ENCODE measurements at regions not wholly inside any gene's neighbourhood (a gene's known extent, or its start where the extent isn't known, plus 50 kb on each side); places are given as distances from the start of the nearest gene placed in this dataset.
"Not testable (repeated sequence)": the region's sequence is repeated elsewhere in the genome, so short reads cannot be mapped to it uniquely, and the experiment has no call there.

DNA sequence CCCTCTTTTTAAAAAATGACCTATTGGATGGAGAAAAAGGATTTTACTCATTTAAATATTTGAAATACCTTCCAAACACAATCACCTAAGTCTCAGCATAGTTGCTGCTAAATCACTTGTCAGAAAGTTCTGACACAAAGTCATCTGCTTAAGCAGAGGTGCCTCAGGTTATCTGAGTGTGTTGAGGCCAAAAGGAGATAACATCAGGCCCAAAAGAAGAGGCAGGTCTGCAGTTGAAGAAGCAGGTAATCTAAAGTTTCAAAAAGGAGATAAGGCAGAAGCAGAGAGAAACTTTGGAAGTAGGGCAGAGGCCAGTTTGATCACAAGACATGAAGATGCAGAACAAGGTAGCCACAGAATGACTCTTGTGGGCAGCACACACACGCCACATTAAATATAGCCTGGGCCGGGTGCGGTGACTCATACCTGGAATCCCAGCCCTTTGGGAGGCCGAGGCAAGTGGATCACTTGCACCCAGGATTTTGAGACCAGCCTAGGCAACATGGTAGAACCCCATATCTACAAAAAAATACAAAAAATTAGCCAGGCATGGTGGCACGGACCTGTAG lies 175.7 kb upstream of the API5 start:
- Histone ChIP-seq H3K4me3 (ENCODE audit: low read length) (no peak overlapping the region), H3K27me3 (replicated peaks; ENCODE audit: control insufficient read depth, insufficient read depth, low read length) (no peaks in the 10 kb centered on the region), H3K4me1 (ENCODE audit: control insufficient read depth, insufficient read depth, low read length) (no peaks in the 10 kb centered on the region), H3K36me3 (ENCODE audit: control insufficient read depth, insufficient read depth, low read length, severe bottlenecking) (no peaks in the 10 kb centered on the region), H3K9ac (ENCODE audit: low read length) (no peak overlapping the region), H3K9me3 (ENCODE audit: control insufficient read depth, low read length) (no peaks in the 10 kb centered on the region)
- no peak for DNase-seq (ENCODE audit: low read depth)

DNA sequence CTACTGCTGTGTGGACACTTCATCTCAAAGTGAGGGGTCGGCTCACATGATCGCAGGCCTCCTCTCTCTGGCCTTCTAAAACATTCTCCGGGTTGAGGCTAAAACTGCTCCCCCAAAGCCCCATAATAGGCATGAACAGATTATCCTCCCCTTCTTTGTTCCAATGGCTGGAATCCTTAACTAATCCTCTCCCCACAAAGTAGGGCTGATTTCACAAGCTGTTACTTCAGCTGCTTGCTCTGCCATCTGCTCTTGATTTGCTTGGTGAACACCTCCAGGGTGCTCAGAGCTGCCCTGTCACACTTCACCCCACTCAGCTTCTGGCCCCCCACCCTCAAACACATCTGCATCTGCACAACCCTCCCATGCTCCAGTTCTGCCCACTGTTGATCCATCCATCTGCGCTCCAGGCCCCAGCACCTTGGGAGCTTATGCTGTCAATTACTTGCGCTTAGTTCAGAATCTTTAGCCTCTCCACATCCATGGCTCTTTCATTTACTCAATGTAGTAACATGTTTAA lies 173.1 kb upstream of the API5 start:
- Histone ChIP-seq H3K9me3 (ENCODE audit: control insufficient read depth, low read length) (no peaks in the 10 kb centered on the region), H3K4me1 (ENCODE audit: control insufficient read depth, insufficient read depth, low read length) (no peaks in the 10 kb centered on the region), H3K27me3 (replicated peaks; ENCODE audit: control insufficient read depth, insufficient read depth, low read length) (no peaks in the 10 kb centered on the region), H3K36me3 (ENCODE audit: control insufficient read depth, insufficient read depth, low read length, severe bottlenecking) (no peaks in the 10 kb centered on the region), H3K4me3 (ENCODE audit: low read length) (no peak overlapping the region), H3K9ac (ENCODE audit: low read length) (no peak overlapping the region)
- DNase-seq (ENCODE audit: low read depth): no peak

- Histone ChIP-seq H3K4me3 (ENCODE audit: low read length) (no peak overlapping the region), H3K9ac (ENCODE audit: low read length) (no peak overlapping the region), H3K4me1 (ENCODE audit: control insufficient read depth, insufficient read depth, low read length) (no peaks in the 10 kb centered on the region), H3K9me3 (ENCODE audit: control insufficient read depth, low read length) (no peaks in the 10 kb centered on the region), H3K27me3 (replicated peaks; ENCODE audit: control insufficient read depth, insufficient read depth, low read length) (no peaks in the 10 kb centered on the region), H3K36me3 (ENCODE audit: control insufficient read depth, insufficient read depth, low read length, severe bottlenecking) (no peaks in the 10 kb centered on the region)
- no peak for DNase-seq (ENCODE audit: low read depth)
Observed at GRCh38 chr11:43145653-43146052, 166.1 kb upstream of the API5 start.

DNA sequence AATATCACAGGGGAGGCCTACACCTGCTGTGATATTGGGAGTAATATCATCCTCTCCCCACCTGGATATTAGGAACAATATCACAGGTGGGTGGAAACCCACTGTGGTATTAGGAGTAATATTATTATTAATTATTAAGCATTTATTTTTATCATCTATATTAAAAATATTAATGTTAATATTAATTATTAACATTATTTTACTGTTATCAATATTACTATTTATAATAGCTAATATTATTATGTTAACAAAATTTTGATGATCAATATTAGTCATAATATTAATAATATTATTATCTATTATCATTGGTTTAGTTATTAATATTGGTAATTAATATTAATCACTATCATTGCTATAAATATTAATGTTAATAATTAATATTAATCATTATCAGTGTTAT lies 161.1 kb upstream of the API5 start:
- no peaks in the 10 kb centered on the region for H3K27me3 ChIP-seq (replicated peaks; ENCODE audit: control insufficient read depth, insufficient read depth, low read length)
- no peaks in the 10 kb centered on the region for H3K36me3 ChIP-seq (ENCODE audit: control insufficient read depth, insufficient read depth, low read length, severe bottlenecking)
- no peak overlapping the region for H3K4me3 ChIP-seq (ENCODE audit: low read length)
- H3K9ac ChIP-seq (ENCODE audit: low read length): no peak overlapping the region
- no peak for DNase-seq (ENCODE audit: low read depth)
- no peaks in the 10 kb centered on the region for H3K9me3 ChIP-seq (ENCODE audit: control insufficient read depth, low read length)
- H3K4me1 ChIP-seq (ENCODE audit: control insufficient read depth, insufficient read depth, low read length): no peaks in the 10 kb centered on the region

DNA sequence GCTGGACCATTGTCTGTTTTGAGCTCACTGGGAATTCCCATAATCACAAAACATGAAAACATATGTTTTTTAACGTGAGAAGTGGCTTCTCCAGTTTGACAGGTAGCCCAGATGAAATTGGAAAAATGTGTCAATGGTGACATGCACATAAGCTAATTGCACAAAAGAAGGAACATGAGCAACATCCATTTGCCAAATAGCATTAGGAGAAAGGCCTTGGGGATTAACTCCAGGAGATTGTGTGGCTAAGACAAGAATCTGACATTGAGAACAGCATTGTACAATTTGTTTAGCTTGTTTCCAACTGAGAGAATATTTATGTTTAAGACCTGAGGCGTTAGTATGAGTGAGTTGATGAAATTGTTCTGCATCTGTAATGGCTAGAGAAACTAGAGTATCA lies 147.0 kb upstream of the API5 start:
- Histone ChIP-seq H3K27me3 (replicated peaks; ENCODE audit: control insufficient read depth, insufficient read depth, low read length) (no peaks in the 10 kb centered on the region), H3K4me3 (ENCODE audit: low read length) (no peak overlapping the region), H3K9ac (ENCODE audit: low read length) (no peak overlapping the region), H3K36me3 (ENCODE audit: control insufficient read depth, insufficient read depth, low read length, severe bottlenecking) (no peaks in the 10 kb centered on the region), H3K4me1 (ENCODE audit: control insufficient read depth, insufficient read depth, low read length) (no peaks in the 10 kb centered on the region), H3K9me3 (ENCODE audit: control insufficient read depth, low read length) (peaks cover 10% of the 10 kb centered on the region)
- no peak for DNase-seq (ENCODE audit: low read depth)

DNA sequence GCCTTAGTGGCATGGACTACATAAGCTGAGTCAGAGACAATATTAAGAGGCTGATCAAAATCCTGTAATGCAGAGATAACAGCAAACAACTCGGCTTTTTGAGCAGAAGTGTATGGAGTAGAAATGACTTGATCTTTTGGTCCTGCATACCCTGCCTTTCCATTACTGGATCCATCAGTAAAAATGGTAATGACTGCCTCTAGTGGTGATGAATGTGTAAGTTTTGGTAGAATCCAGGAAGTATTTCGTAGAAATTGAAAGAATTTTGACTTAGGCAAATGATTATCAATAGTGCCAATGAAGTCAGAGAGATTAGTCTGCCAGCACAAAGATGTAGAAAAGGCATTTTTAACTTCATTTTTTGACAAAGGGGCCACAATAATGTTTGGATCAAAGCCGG lies 146.4 kb upstream of the API5 start:
- not testable (repeated sequence) for H3K27me3 ChIP-seq (replicated peaks; ENCODE audit: control insufficient read depth, insufficient read depth, low read length); H3K4me3 ChIP-seq (ENCODE audit: low read length); H3K4me1 ChIP-seq (ENCODE audit: control insufficient read depth, insufficient read depth, low read length); DNase-seq (ENCODE audit: low read depth); H3K9me3 ChIP-seq (ENCODE audit: control insufficient read depth, low read length); H3K36me3 ChIP-seq (ENCODE audit: control insufficient read depth, insufficient read depth, low read length, severe bottlenecking); H3K9ac ChIP-seq (ENCODE audit: low read length)

- not testable (repeated sequence) for H3K4me1 ChIP-seq (ENCODE audit: control insufficient read depth, insufficient read depth, low read length); H3K9me3 ChIP-seq (ENCODE audit: control insufficient read depth, low read length); H3K27me3 ChIP-seq (replicated peaks; ENCODE audit: control insufficient read depth, insufficient read depth, low read length); H3K36me3 ChIP-seq (ENCODE audit: control insufficient read depth, insufficient read depth, low read length, severe bottlenecking); DNase-seq (ENCODE audit: low read depth); H3K9ac ChIP-seq (ENCODE audit: low read length); H3K4me3 ChIP-seq (ENCODE audit: low read length)
Observed at GRCh38 chr11:43168241-43168640, 143.6 kb upstream of the API5 start.

- Histone ChIP-seq H3K9ac (ENCODE audit: low read length) (no peak overlapping the region), H3K9me3 (ENCODE audit: control insufficient read depth, low read length) (peaks cover 2% of the 10 kb centered on the region), H3K4me1 (ENCODE audit: control insufficient read depth, insufficient read depth, low read length) (no peaks in the 10 kb centered on the region), H3K36me3 (ENCODE audit: control insufficient read depth, insufficient read depth, low read length, severe bottlenecking) (no peaks in the 10 kb centered on the region), H3K27me3 (replicated peaks; ENCODE audit: control insufficient read depth, insufficient read depth, low read length) (no peaks in the 10 kb centered on the region), H3K4me3 (ENCODE audit: low read length) (no peak overlapping the region)
- DNase-seq (ENCODE audit: low read depth): no peak
Observed at GRCh38 chr11:43172477-43172876, 139.3 kb upstream of the API5 start.

GRCh38 chr11:43177975-43178374 lies 133.8 kb upstream of the API5 start:
- H3K9me3 ChIP-seq (ENCODE audit: control insufficient read depth, low read length): no peaks in the 10 kb centered on the region
- H3K4me3 ChIP-seq (ENCODE audit: low read length): no peak overlapping the region
- H3K36me3 ChIP-seq (ENCODE audit: control insufficient read depth, insufficient read depth, low read length, severe bottlenecking): no peaks in the 10 kb centered on the region
- DNase-seq (ENCODE audit: low read depth): no peak
- H3K9ac ChIP-seq (ENCODE audit: low read length): no peak overlapping the region
- H3K27me3 ChIP-seq (replicated peaks; ENCODE audit: control insufficient read depth, insufficient read depth, low read length): no peaks in the 10 kb centered on the region
- no peaks in the 10 kb centered on the region for H3K4me1 ChIP-seq (ENCODE audit: control insufficient read depth, insufficient read depth, low read length)

- not testable (repeated sequence) for H3K27me3 ChIP-seq (replicated peaks; ENCODE audit: control insufficient read depth, insufficient read depth, low read length); DNase-seq (ENCODE audit: low read depth); H3K4me3 ChIP-seq (ENCODE audit: low read length); H3K9ac ChIP-seq (ENCODE audit: low read length); H3K36me3 ChIP-seq (ENCODE audit: control insufficient read depth, insufficient read depth, low read length, severe bottlenecking); H3K9me3 ChIP-seq (ENCODE audit: control insufficient read depth, low read length); H3K4me1 ChIP-seq (ENCODE audit: control insufficient read depth, insufficient read depth, low read length)
Observed at GRCh38 chr11:43194459-43194858, 117.3 kb upstream of the API5 start.

DNA sequence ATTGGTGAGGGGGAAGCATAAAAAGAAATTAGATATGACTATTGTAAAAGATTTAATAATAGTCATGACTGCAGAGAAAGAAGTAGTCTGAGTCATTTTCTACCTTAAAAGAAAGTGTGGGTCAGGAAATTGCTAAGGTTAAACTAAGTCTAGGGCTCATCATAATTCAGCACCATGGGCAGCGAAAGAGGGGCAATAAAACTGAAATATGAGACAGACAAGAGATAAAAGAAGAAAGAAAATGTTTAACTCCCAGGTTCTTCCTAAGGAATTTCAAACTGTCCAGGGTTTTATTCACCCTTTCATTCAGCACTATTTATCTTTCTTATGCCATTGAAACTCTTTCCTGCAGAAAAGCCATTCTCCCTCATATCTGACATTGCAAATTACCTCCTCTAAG lies 114.4 kb upstream of the API5 start:
- Histone ChIP-seq H3K9me3 (ENCODE audit: control insufficient read depth, low read length) (no peaks in the 10 kb centered on the region), H3K27me3 (replicated peaks; ENCODE audit: control insufficient read depth, insufficient read depth, low read length) (no peaks in the 10 kb centered on the region), H3K4me1 (ENCODE audit: control insufficient read depth, insufficient read depth, low read length) (no peaks in the 10 kb centered on the region), H3K9ac (ENCODE audit: low read length) (no peak overlapping the region), H3K4me3 (ENCODE audit: low read length) (no peak overlapping the region), H3K36me3 (ENCODE audit: control insufficient read depth, insufficient read depth, low read length, severe bottlenecking) (no peaks in the 10 kb centered on the region)
- DNase-seq (ENCODE audit: low read depth): no peak

DNA sequence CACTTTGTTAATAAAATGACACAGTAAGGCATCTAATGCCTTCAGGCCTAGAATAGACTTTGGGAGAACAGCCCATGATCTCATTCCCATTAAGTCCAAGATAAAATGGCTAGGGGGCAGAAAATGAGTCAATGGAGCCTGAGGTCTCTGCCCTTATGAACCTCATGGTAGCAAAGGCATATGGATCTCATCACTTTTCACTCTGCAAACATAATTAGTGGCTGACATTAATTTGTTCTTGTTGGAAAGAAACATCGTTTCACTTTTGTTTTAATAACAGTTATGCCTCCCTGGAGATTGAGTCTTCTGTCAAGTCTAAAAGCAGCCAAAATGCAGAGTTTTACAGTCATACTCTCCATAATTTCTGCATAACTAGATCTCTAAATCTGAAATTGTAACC lies 111.8 kb upstream of the API5 start:
- H3K36me3 ChIP-seq (ENCODE audit: control insufficient read depth, insufficient read depth, low read length, severe bottlenecking): no peaks in the 10 kb centered on the region
- no peak overlapping the region for H3K9ac ChIP-seq (ENCODE audit: low read length)
- H3K4me3 ChIP-seq (ENCODE audit: low read length): no peak overlapping the region
- no peaks in the 10 kb centered on the region for H3K9me3 ChIP-seq (ENCODE audit: control insufficient read depth, low read length)
- DNase-seq (ENCODE audit: low read depth): no peak
- H3K27me3 ChIP-seq (replicated peaks; ENCODE audit: control insufficient read depth, insufficient read depth, low read length): no peaks in the 10 kb centered on the region
- no peaks in the 10 kb centered on the region for H3K4me1 ChIP-seq (ENCODE audit: control insufficient read depth, insufficient read depth, low read length)
